Right lobe of liver (tissue), 6 donors: ENCODE measurements at regions not wholly inside any gene's neighbourhood (a gene's known extent, or its start where the extent isn't known, plus 50 kb on each side); places are given as distances from the start of the nearest gene placed in this dataset.

ENCODE experiments used
- ATAC-seq, 4 donors: fragments of 200-7000 bp; cut with Tn5 transposase; one replicate each; pipeline ENCODE4 v1.9.1; 2020; ENCODE audit warnings: mild to moderate bottlenecking in 4 of 4, moderate library complexity in 4 of 4
- DNase-seq, 3 donors: peaks; one replicate each; pipeline ENCODE4 v3.0.0-alpha.2; 2020
- H3K27ac ChIP-seq, 3 donors: fragments of 200-600 bp; one replicate each; pipeline ENCODE4 v1.8.0; 2022
- H3K27me3 ChIP-seq, 2 donors: fragments of 200-600 bp; one replicate each; pipeline ENCODE4 v1.8.0; 2022
- H3K36me3 ChIP-seq, 4 donors: fragments of 200-600 bp; sonication (generic) in 1 of 4; one replicate each; pipeline versions ENCODE4 v1.5.1 to v1.8.0; 2017 to 2022; ENCODE audit warnings: control low read depth in 1 of 4
- H3K4me1 ChIP-seq, 4 donors: fragments of 200-600 bp; sonication (generic) in 1 of 4; one replicate each; pipeline versions ENCODE4 v1.5.1 to v1.8.0; 2017 to 2022; ENCODE audit warnings: control low read depth in 1 of 4
- H3K4me3 ChIP-seq, 3 donors: fragments of 200-600 bp; one replicate each; pipeline ENCODE4 v1.8.0; 2022
- H3K9me3 ChIP-seq, 4 donors: fragments of 200-600 bp; sonication (generic) in 1 of 4; one replicate each; pipeline versions ENCODE4 v1.5.1 to v1.8.0; 2017 to 2022; ENCODE audit warnings: control low read depth in 1 of 4
- CTCF ChIP-seq, 4 donors: fragments of 200-600 bp in 3 of 4; fragments of 450-650 bp in 1 of 4; IDR thresholded peaks; one replicate each; pipeline versions ENCODE4 v1.5.1 to v1.8.0; 2016 to 2022; ENCODE audit warnings: antibody characterized with exemption in 4 of 4, mild to moderate bottlenecking in 2 of 4
- POLR2A ChIP-seq: fragments of 450-650 bp; IDR thresholded peaks from one replicate; pipeline ENCODE4 v1.6.1; 2017; ENCODE audit warnings: antibody characterized with exemption, mild to moderate bottlenecking
- WGBS: methylation state at CpG from one replicate; pipeline ENCODE4 v1.1.6; 2018; ENCODE audit warnings: low coverage, low lambda C conversion rate; ENCODE audit not compliant: insufficient coverage; ENCODE audit errors: missing lambda C conversion rate; 5-methylcytosine and 5-hydroxymethylcytosine counted together
- intact Hi-C, 2 donors: fragments of 100-400 bp; cut with DNase I; formaldehyde crosslinking; loops; one replicate each; pipeline versions ENCODE4 v1.11.2 to v1.14.1; 2022
- donor health status: DM: no; HTN: yes; CAD: no.
- donor health status: DM: no; HTN: no; CAD: no.
- donor health status: DM: no; HTN: no; CAD: no.
- donor health status: DM: no; HTN: yes; CAD: no.
- donor health status: DM: no; HTN: yes; CAD: no.

GRCh38 chr1:209046935-209047334, 536.6 kb upstream of the CAMK1G start:
- Histone ChIP-seq H3K4me1 (peaks cover 0 to 4% (median 0%) of the 10 kb centered on the region in 4 donors), H3K27ac (no peak overlapping the region), H3K9me3 (no peaks in the 10 kb centered on the region), H3K27me3 (no peaks in the 10 kb centered on the region), H3K36me3 (no peaks in the 10 kb centered on the region), H3K4me3 (no peak overlapping the region)
- intact Hi-C loops: no loop called here
- WGBS: 83% methylated on average over 4 of the region's 4 CpGs
- ATAC-seq: no peak
- DNase-seq: no peak
- TF ChIP-seq POLR2A (no peak), CTCF (IDR thresholded peaks at IDR 0.05) (no peak)

GRCh38 chr1:209048941-209049669, 534.4 kb upstream of the CAMK1G start:
- H3K27me3 ChIP-seq: no peaks in the 10 kb centered on the region
- no peaks in the 10 kb centered on the region for H3K36me3 ChIP-seq
- H3K4me3 ChIP-seq: no peak overlapping the region
- no peak for TF ChIP-seq POLR2A
- TF ChIP-seq CTCF (IDR thresholded peaks at IDR 0.05): no peak
- H3K27ac ChIP-seq: no peak overlapping the region
- no peaks in the 10 kb centered on the region for H3K9me3 ChIP-seq
- intact Hi-C loops: no loop called here
- 71% methylated on average over 4 of the region's 5 CpGs for WGBS
- DNase-seq (no peak), ATAC-seq (no peak)
- peaks cover 0 to 4% (median 0%) of the 10 kb centered on the region in 4 donors for H3K4me1 ChIP-seq

- Histone ChIP-seq H3K9me3 (no peaks in the 10 kb centered on the region), H3K27me3 (no peaks in the 10 kb centered on the region), H3K4me1 (no peaks in the 10 kb centered on the region), H3K4me3 (no peak overlapping the region), H3K36me3 (no peaks in the 10 kb centered on the region), H3K27ac (no peak overlapping the region)
- TF ChIP-seq POLR2A (no peak), CTCF (IDR thresholded peaks at IDR 0.05) (no peak)
- intact Hi-C loops: no loop called here
- DNase-seq (no peak), ATAC-seq (no peak)
- no CpG with 5 or more reads among the region's 4 CpGs for WGBS
Measured at GRCh38 chr1:209051570-209051969, 531.9 kb upstream of the CAMK1G start.

- no peaks in the 10 kb centered on the region for H3K36me3 ChIP-seq
- no peaks in the 10 kb centered on the region for H3K9me3 ChIP-seq
- ATAC-seq (no peak), DNase-seq (no peak)
- no peaks in the 10 kb centered on the region for H3K4me1 ChIP-seq
- intact Hi-C loops: no loop called here
- WGBS: 72% methylated on average over 2 of the region's 2 CpGs
- H3K4me3 ChIP-seq: no peak overlapping the region
- no peak overlapping the region for H3K27ac ChIP-seq
- H3K27me3 ChIP-seq: no peaks in the 10 kb centered on the region
- no peak for TF ChIP-seq CTCF (IDR thresholded peaks at IDR 0.05)
- TF ChIP-seq POLR2A: no peak
Measured at GRCh38 chr1:209053587-209053986, 529.9 kb upstream of the CAMK1G start.
